T-cell (primary cell): ENCODE measurements at regions not wholly inside any gene's neighbourhood (a gene's known extent, or its start where the extent isn't known, plus 50 kb on each side); places are given as distances from the start of the nearest gene placed in this dataset.

ENCODE experiments used
- ATAC-seq, 4 experiments: fragments of 200-7000 bp in 3 of 4; fragments of 150-1000 bp in 1 of 4; cut with Tn5 transposase; replicated peaks in 1 of 4; 1 replicate in 3 of 4; 2 replicates in 1 of 4; pipeline ENCODE4 v1.10.0; 2021; ENCODE audit warnings: moderate library complexity in 3 of 4, mild to moderate bottlenecking in 2 of 4, moderate number of reproducible peaks in 1 of 4
- CTCF ChIA-PET, 2 donors: fragments of 300-600 bp; sonication (Branson Sonifier 250); formaldehyde crosslinking; loops; one replicate each; lab custom pipeline; 2022; ENCODE audit warnings: antibody characterized with exemption in 2 of 2; lab: Charles Lee
- POLR2A ChIA-PET, 2 donors: fragments of 300-600 bp; sonication (Branson Sonifier 250); formaldehyde crosslinking; loops; one replicate each; lab custom pipeline; 2022; ENCODE audit warnings: antibody characterized with exemption in 2 of 2; lab: Charles Lee
- DNase-seq, 35 experiments: peaks; one replicate each; pipeline versions ENCODE4 v3.0.0 to v3.0.0-alpha.2; 2013 to 2023
- H3K27ac ChIP-seq: one replicate; pipeline ENCODE4 v1.5.1; 2013; ENCODE audit warnings: low read length
- H3K27me3 ChIP-seq, 2 experiments: replicated peaks in 1 of 2; 1 replicate in 1 of 2; 2 replicates in 1 of 2; pipeline versions ENCODE4 v1.6.1 to v1.7.0; 2013; ENCODE audit warnings: low read length in 1 of 2, mixed read lengths in 1 of 2; ENCODE audit not compliant: control insufficient read depth in 2 of 2, insufficient read depth in 2 of 2; ENCODE audit errors: extremely low read depth in 1 of 2
- H3K36me3 ChIP-seq, 2 donors: 1 replicate in 1 of 2; 2 replicates in 1 of 2; pipeline versions ENCODE4 v1.6.1 to v1.7.0; 2013; ENCODE audit warnings: low read length in 1 of 2; ENCODE audit not compliant: control insufficient read depth in 2 of 2, insufficient read depth in 1 of 2; ENCODE audit errors: extremely low read depth in 1 of 2
- H3K4me1 ChIP-seq, 2 experiments: 1 replicate in 1 of 2; 2 replicates in 1 of 2; pipeline versions ENCODE4 v1.6.1 to v1.7.0; 2013; ENCODE audit warnings: low read length in 2 of 2, mixed read lengths in 1 of 2; ENCODE audit not compliant: insufficient read depth in 2 of 2, control insufficient read depth in 1 of 2; ENCODE audit errors: extremely low read depth in 1 of 2
- H3K4me3 ChIP-seq, 2 donors: 1 replicate in 1 of 2; 2 replicates in 1 of 2; pipeline versions ENCODE4 v1.5.1 to v1.7.0; 2013; ENCODE audit warnings: mild to moderate bottlenecking in 2 of 2, low read length in 1 of 2, moderate library complexity in 1 of 2; ENCODE audit not compliant: control insufficient read depth in 1 of 2; ENCODE audit errors: extremely low read depth in 1 of 2
- H3K9me3 ChIP-seq: 2 replicates; pipeline ENCODE4 v1.7.0; 2013
- H3K27ac Mint-ChIP-seq, 2 donors: one replicate each; pipeline ENCODE4 v1.8.0; 2020 to 2021; ENCODE audit warnings: mild to moderate bottlenecking in 2 of 2, mixed read lengths in 2 of 2
- H3K27me3 Mint-ChIP-seq, 2 donors: one replicate each; pipeline ENCODE4 v1.8.0; 2021 to 2022; ENCODE audit warnings: mixed read lengths in 2 of 2
- H3K36me3 Mint-ChIP-seq: one replicate; pipeline ENCODE4 v1.8.0; 2021; ENCODE audit warnings: mixed read lengths
- H3K4me1 Mint-ChIP-seq, 3 donors: one replicate each; pipeline ENCODE4 v1.8.0; 2020 to 2022; ENCODE audit warnings: mixed read lengths in 3 of 3, mild to moderate bottlenecking in 1 of 3
- H3K4me3 Mint-ChIP-seq, 3 donors: one replicate each; pipeline ENCODE4 v1.8.0; 2020 to 2022; ENCODE audit warnings: mild to moderate bottlenecking in 3 of 3, mixed read lengths in 3 of 3, moderate library complexity in 3 of 3
- H3K9me3 Mint-ChIP-seq, 3 donors: one replicate each; pipeline ENCODE4 v1.8.0; 2020 to 2022; ENCODE audit warnings: mixed read lengths in 3 of 3
- WGBS: methylation state at CpG from one replicate; pipeline ENCODE4 v1.1.5; 2013; ENCODE audit warnings: missing lambda C conversion rate; ENCODE audit not compliant: insufficient coverage; 5-methylcytosine and 5-hydroxymethylcytosine counted together

DNA sequence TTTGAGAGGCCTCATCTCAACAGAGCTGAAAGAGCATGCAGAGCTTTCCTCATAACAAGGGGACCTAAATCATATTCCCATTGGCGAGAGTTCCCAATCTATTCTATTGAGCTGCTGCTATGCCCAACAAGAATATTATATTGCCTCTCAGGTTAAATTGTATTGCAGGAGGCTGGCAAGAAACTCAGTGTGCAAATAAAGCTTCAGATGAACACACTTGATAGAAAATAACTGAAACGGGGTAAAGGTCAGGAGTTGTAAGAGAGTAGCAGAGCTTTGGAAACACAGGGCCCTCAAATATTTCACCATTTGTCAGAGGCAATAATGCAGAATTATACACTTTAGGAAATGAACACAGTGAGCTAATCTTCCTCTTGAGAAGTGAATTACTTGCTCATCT lies 364.3 kb upstream of the SPTLC3 start:
- no peak overlapping the region for H3K4me3 Mint-ChIP-seq
- Histone ChIP-seq H3K36me3 (no peaks in the 10 kb centered on the region), H3K27ac (no peak overlapping the region), H3K4me1 (no peaks in the 10 kb centered on the region), H3K9me3 (no peaks in the 10 kb centered on the region), H3K27me3 (no peaks in the 10 kb centered on the region), H3K4me3 (no peak overlapping the region)
- H3K27me3 Mint-ChIP-seq = no peaks in the 10 kb centered on the region
- POLR2A ChIA-PET = no interaction called here
- peaks cover 3 to 7% (median 3%) of the 10 kb centered on the region in 3 donors for H3K9me3 Mint-ChIP-seq
- H3K27ac Mint-ChIP-seq = no peak overlapping the region
- CTCF ChIA-PET = no interaction called here
- DNase-seq (no peak), ATAC-seq (no peak)
- H3K36me3 Mint-ChIP-seq = no peaks in the 10 kb centered on the region
- no CpG with 5 or more reads among the region's 2 CpGs for WGBS
- H3K4me1 Mint-ChIP-seq = no peaks in the 10 kb centered on the region

DNA sequence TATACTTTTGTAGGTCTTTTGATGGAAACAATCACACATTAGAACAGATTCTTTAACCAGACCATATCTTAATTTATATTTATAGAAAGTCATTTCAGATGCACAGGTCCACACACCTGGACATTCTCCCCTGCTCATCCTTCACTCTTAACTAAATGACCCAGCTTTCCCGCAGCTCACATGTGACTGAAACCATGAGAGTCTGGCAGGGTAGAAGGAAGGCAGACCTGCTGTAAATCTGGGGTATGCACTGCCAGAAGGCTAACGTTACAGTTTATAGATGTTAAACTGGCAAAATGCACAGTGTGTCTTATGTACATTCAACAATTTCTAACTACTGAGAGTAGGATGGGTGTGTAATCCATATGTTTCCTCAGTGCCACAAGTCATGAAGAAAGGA lies 359.5 kb upstream of the SPTLC3 start:
- no peaks in the 10 kb centered on the region for H3K4me1 Mint-ChIP-seq

DNA sequence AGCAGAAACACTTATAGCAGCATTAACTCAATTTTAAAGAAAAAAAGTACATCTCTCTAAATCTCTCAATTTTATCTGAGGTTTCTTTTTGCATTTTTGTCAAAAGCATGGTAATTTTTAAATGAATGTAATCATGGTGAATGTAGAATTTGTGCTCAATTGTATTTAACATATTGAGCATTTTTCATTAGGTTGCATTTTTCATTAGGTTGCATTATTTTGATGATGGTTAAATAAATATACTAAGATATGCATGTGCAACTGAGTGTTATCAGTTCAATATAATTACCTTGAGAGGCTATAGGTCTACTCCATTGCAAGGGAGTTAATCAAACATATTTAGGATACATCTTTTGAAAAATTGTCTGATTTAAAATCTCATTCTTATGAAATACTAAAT lies 355.1 kb upstream of the SPTLC3 start:
- no peak overlapping the region for H3K4me3 ChIP-seq
- H3K9me3 Mint-ChIP-seq = peaks cover 7 to 15% (median 13%) of the 10 kb centered on the region in 3 donors
- no peaks in the 10 kb centered on the region for H3K9me3 ChIP-seq
- H3K27me3 Mint-ChIP-seq = no peaks in the 10 kb centered on the region
- ChIA-PET CTCF (no interaction called here), POLR2A (no interaction called here)
- no peak overlapping the region for H3K27ac Mint-ChIP-seq
- no peak overlapping the region for H3K27ac ChIP-seq
- H3K4me1 ChIP-seq = no peaks in the 10 kb centered on the region
- no peaks in the 10 kb centered on the region for H3K36me3 ChIP-seq
- no peak overlapping the region for H3K4me3 Mint-ChIP-seq
- ATAC-seq (no peak), DNase-seq (no peak)
- no peaks in the 10 kb centered on the region for H3K27me3 ChIP-seq
- H3K4me1 Mint-ChIP-seq = no peaks in the 10 kb centered on the region
- no peaks in the 10 kb centered on the region for H3K36me3 Mint-ChIP-seq

More for the DNA sequence above, 359.5 kb upstream of the SPTLC3 start:
- ATAC-seq (no peak), DNase-seq (no peak)
- ChIA-PET POLR2A (no interaction called here), CTCF (no interaction called here)
- Mint-ChIP-seq H3K27ac (no peak overlapping the region), H3K9me3 (peaks cover 6 to 13% (median 7%) of the 10 kb centered on the region in 3 donors), H3K27me3 (no peaks in the 10 kb centered on the region), H3K4me3 (no peak overlapping the region), H3K36me3 (no peaks in the 10 kb centered on the region)
- no CpG with 5 or more reads among the region's 2 CpGs for WGBS
- no peak overlapping the region for H3K27ac ChIP-seq
- H3K9me3 ChIP-seq = no peaks in the 10 kb centered on the region
- H3K36me3 ChIP-seq = no peaks in the 10 kb centered on the region
- H3K4me1 ChIP-seq = no peaks in the 10 kb centered on the region
- H3K27me3 ChIP-seq = no peaks in the 10 kb centered on the region
- H3K4me3 ChIP-seq = no peak overlapping the region

DNA sequence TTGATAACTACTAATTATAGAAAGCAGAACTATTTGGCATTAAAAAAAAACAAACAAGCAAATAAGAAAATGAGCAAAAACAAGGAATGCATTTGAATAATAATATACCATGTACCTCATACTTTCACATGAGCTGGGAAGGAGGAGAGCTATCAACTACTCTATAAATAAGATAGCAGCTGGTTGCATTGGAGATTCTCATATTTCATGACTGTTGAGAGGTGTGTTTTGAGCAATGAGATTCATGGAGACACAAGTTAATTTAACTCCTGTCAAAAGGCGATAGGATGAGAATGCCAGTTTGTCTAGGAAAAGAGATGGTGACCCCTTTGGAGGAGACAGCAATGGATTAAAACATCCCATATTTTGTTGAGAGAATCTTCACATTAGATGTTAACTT lies 348.8 kb upstream of the SPTLC3 start:
- Histone ChIP-seq H3K27me3 (no peaks in the 10 kb centered on the region), H3K4me1 (no peaks in the 10 kb centered on the region), H3K4me3 (no peak overlapping the region), H3K27ac (no peak overlapping the region), H3K36me3 (no peaks in the 10 kb centered on the region), H3K9me3 (no peaks in the 10 kb centered on the region)
- no peaks in the 10 kb centered on the region for H3K36me3 Mint-ChIP-seq
- ATAC-seq (no peak), DNase-seq (no peak)
- peaks cover 10 to 19% (median 12%) of the 10 kb centered on the region in 3 donors for H3K9me3 Mint-ChIP-seq
- H3K27ac Mint-ChIP-seq = no peak overlapping the region
- no peaks in the 10 kb centered on the region for H3K4me1 Mint-ChIP-seq
- ChIA-PET POLR2A (no interaction called here), CTCF (no interaction called here)
- H3K27me3 Mint-ChIP-seq = no peaks in the 10 kb centered on the region
- no CpG with 5 or more reads among the region's 1 CpG for WGBS
- H3K4me3 Mint-ChIP-seq = no peak overlapping the region

DNA sequence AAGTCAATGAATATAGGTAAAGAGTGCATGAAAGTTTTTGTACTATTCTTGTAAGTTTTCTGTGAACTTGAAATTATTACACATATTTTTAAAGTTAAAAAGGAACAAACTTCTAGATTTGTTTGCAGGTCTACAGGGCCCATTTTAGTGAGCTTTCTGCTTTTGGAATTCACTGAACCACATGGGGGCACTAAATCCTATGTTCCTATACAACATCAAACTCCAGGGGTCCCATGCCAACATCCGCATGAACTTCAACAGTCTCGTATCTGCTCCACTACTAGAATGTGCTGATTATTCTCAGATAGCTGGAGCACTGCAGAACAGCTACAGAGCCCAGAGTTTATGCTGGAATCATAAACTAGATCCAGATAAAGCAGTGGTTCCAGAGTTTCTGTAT lies 347.9 kb upstream of the SPTLC3 start:
- no peaks in the 10 kb centered on the region for H3K27me3 ChIP-seq
- ATAC-seq (no peak), DNase-seq (no peak)
- no CpG with 5 or more reads among the region's 2 CpGs for WGBS
- H3K27ac Mint-ChIP-seq = no peak overlapping the region
- no peaks in the 10 kb centered on the region for H3K27me3 Mint-ChIP-seq
- ChIA-PET CTCF (no interaction called here), POLR2A (no interaction called here)
- H3K36me3 Mint-ChIP-seq = no peaks in the 10 kb centered on the region
- H3K9me3 Mint-ChIP-seq = peaks cover 10 to 23% (median 12%) of the 10 kb centered on the region in 3 donors
- H3K4me1 ChIP-seq = no peaks in the 10 kb centered on the region
- H3K36me3 ChIP-seq = no peaks in the 10 kb centered on the region
- H3K4me3 Mint-ChIP-seq = no peak overlapping the region
- H3K9me3 ChIP-seq = no peaks in the 10 kb centered on the region
- no peaks in the 10 kb centered on the region for H3K4me1 Mint-ChIP-seq
- H3K4me3 ChIP-seq = no peak overlapping the region
- H3K27ac ChIP-seq = no peak overlapping the region

DNA sequence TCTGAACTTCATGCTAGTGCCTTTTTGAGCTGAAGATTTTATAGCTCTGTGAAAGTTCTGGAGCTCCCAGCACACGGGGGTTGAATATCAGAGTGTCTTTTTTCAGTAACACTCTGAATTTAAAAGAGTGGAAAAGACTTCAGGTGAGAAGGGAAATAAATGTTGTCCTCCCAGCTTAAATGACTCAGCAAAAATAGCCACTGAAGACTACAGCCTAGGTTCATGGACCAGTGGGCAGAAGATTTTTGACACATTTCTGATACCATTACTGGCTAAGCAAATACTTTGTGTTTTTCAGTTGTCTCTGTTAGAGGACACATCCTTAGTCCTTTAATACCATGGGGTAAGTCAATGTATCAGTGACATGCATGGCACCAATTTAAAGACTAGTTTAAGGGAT lies 338.5 kb upstream of the SPTLC3 start:
- no peak overlapping the region for H3K27ac ChIP-seq
- ChIA-PET CTCF (no interaction called here), POLR2A (no interaction called here)
- H3K36me3 Mint-ChIP-seq = no peaks in the 10 kb centered on the region
- H3K9me3 Mint-ChIP-seq = peaks cover 12 to 23% (median 15%) of the 10 kb centered on the region in 3 donors
- H3K4me3 Mint-ChIP-seq = no peak overlapping the region
- no peak overlapping the region for H3K27ac Mint-ChIP-seq
- no peak for ATAC-seq
- H3K36me3 ChIP-seq = no peaks in the 10 kb centered on the region
- H3K4me3 ChIP-seq = no peak overlapping the region
- H3K27me3 Mint-ChIP-seq = no peaks in the 10 kb centered on the region
- H3K4me1 ChIP-seq = no peaks in the 10 kb centered on the region
- WGBS = no CpG with 5 or more reads among the region's 1 CpG
- H3K27me3 ChIP-seq = no peaks in the 10 kb centered on the region
- no peak for DNase-seq
- no peaks in the 10 kb centered on the region for H3K4me1 Mint-ChIP-seq
- H3K9me3 ChIP-seq = no peaks in the 10 kb centered on the region

DNA sequence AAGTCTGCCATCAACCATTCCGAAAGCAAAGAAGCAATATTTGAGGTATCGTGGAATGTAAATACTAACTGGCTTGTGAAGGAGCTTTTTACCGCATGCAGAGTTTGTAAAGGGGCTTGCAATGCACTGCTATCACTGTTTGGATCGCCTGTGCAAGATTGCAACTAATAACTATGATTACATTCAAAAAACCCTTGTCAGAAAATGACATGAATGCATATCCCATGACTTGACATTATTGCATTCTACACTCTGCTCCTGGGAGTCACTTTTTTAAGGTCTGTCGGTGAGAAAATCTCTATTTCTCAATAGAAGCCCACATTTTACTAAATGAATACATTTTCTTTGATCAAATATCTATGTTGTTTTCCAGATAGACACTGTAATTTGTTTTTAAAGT lies 335.4 kb upstream of the SPTLC3 start:
- H3K9me3 Mint-ChIP-seq = peaks cover 14 to 23% (median 15%) of the 10 kb centered on the region in 3 donors
- ATAC-seq (no peak), DNase-seq (no peak)
- no peaks in the 10 kb centered on the region for H3K4me1 Mint-ChIP-seq
- WGBS = 86% methylated on average over 3 of the region's 5 CpGs
- POLR2A ChIA-PET = no interaction called here
- H3K36me3 Mint-ChIP-seq = no peaks in the 10 kb centered on the region
- H3K4me3 ChIP-seq = no peak overlapping the region
- H3K36me3 ChIP-seq = no peaks in the 10 kb centered on the region
- H3K9me3 ChIP-seq = no peaks in the 10 kb centered on the region
- no peak overlapping the region for H3K4me3 Mint-ChIP-seq
- no peak overlapping the region for H3K27ac Mint-ChIP-seq
- CTCF ChIA-PET = no interaction called here
- no peaks in the 10 kb centered on the region for H3K4me1 ChIP-seq
- no peaks in the 10 kb centered on the region for H3K27me3 Mint-ChIP-seq
- no peak overlapping the region for H3K27ac ChIP-seq
- no peaks in the 10 kb centered on the region for H3K27me3 ChIP-seq
